Left ventricle myocardium inferior (tissue), 1 donor: ENCODE measurements at regions not wholly inside any gene's neighbourhood (a gene's known extent, or its start where the extent isn't known, plus 50 kb on each side); places are given as distances from the start of the nearest gene placed in this dataset.

Source experiments
- DNase-seq: peaks from one replicate; pipeline ENCODE4 v3.0.0-alpha.2; 2020
- H3K27ac ChIP-seq: fragments of 200-600 bp; replicated peaks from 2 replicates; pipeline ENCODE4 v1.8.0; 2021
- H3K27me3 ChIP-seq: fragments of 200-600 bp; 2 replicates; pipeline ENCODE4 v1.8.0; 2021; ENCODE audit warnings: low read depth
- H3K36me3 ChIP-seq: fragments of 200-600 bp; 2 replicates; pipeline ENCODE4 v1.8.0; 2021
- H3K4me1 ChIP-seq: fragments of 200-600 bp; 2 replicates; pipeline ENCODE4 v1.8.0; 2021
- H3K4me3 ChIP-seq: fragments of 200-600 bp; 2 replicates; pipeline ENCODE4 v1.8.0; 2021; ENCODE audit warnings: mild to moderate bottlenecking, moderate library complexity
- H3K9me3 ChIP-seq: fragments of 200-600 bp; replicated peaks from 2 replicates; pipeline ENCODE4 v1.8.0; 2021
- intact Hi-C: fragments of 100-400 bp; cut with micrococcal nuclease; formaldehyde crosslinking; loops from one replicate; pipeline ENCODE4 v1.11.0; 2022
- TF ChIP-seq, protein P1 (sequence below): fragments of 200-600 bp; IDR thresholded peaks from 2 replicates; pipeline ENCODE4 v1.8.0; 2021; ENCODE audit warnings: antibody characterized with exemption, mild to moderate bottlenecking, borderline replicate concordance
- donor health status: DM: no; HTN: yes; CAD: no; lungs with severe emphysema.

GRCh38 chr9:13744261-13744901 lies 464.9 kb upstream of the MPDZ start:
- no peaks in the 10 kb centered on the region for H3K36me3 ChIP-seq
- intact Hi-C loops = no loop called here
- no peak for DNase-seq
- no peak overlapping the region for H3K4me3 ChIP-seq
- TF ChIP-seq, protein P1, sequence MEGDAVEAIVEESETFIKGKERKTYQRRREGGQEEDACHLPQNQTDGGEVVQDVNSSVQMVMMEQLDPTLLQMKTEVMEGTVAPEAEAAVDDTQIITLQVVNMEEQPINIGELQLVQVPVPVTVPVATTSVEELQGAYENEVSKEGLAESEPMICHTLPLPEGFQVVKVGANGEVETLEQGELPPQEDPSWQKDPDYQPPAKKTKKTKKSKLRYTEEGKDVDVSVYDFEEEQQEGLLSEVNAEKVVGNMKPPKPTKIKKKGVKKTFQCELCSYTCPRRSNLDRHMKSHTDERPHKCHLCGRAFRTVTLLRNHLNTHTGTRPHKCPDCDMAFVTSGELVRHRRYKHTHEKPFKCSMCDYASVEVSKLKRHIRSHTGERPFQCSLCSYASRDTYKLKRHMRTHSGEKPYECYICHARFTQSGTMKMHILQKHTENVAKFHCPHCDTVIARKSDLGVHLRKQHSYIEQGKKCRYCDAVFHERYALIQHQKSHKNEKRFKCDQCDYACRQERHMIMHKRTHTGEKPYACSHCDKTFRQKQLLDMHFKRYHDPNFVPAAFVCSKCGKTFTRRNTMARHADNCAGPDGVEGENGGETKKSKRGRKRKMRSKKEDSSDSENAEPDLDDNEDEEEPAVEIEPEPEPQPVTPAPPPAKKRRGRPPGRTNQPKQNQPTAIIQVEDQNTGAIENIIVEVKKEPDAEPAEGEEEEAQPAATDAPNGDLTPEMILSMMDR = no peak
- H3K27ac ChIP-seq = no peak overlapping the region
- peaks cover 4% of the 10 kb centered on the region for H3K9me3 ChIP-seq
- H3K27me3 ChIP-seq = no peaks in the 10 kb centered on the region
- no peaks in the 10 kb centered on the region for H3K4me1 ChIP-seq

- DNase-seq = no peak
- H3K36me3 ChIP-seq = no peaks in the 10 kb centered on the region
- H3K4me3 ChIP-seq = no peak overlapping the region
- H3K9me3 ChIP-seq = no peaks in the 10 kb centered on the region
- no peak overlapping the region for H3K27ac ChIP-seq
- H3K4me1 ChIP-seq = no peaks in the 10 kb centered on the region
- intact Hi-C loops = no loop called here
- TF ChIP-seq, protein P1 = no peak
- H3K27me3 ChIP-seq = no peaks in the 10 kb centered on the region
Measured at GRCh38 chr9:13737885-13738284, 458.4 kb upstream of the MPDZ start.

DNA sequence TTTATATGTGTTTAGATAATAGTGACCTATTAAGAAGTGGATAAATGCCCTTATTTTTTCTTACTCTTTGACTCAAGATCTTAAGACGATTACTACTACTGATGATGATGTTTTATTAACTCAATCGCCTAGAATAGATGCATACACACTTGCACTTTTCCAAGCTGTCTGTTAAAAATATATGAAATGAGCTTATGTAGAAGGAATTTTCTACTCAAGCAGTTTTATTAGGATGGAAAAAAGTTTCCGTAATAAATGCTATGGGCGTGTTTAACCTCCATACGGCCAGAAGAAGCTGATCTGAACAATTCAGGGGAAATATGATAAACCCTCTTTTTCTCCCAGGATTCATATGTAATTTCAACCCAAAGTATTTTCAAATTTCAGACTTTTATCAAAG lies 455.7 kb upstream of the MPDZ start:
- no peak overlapping the region for H3K4me3 ChIP-seq
- TF ChIP-seq, protein P1 = no peak
- no peak overlapping the region for H3K27ac ChIP-seq
- H3K36me3 ChIP-seq = no peaks in the 10 kb centered on the region
- peaks cover 7% of the 10 kb centered on the region for H3K4me1 ChIP-seq
- DNase-seq = no peak
- H3K27me3 ChIP-seq = no peaks in the 10 kb centered on the region
- no peaks in the 10 kb centered on the region for H3K9me3 ChIP-seq
- intact Hi-C loops = no loop called here

DNA sequence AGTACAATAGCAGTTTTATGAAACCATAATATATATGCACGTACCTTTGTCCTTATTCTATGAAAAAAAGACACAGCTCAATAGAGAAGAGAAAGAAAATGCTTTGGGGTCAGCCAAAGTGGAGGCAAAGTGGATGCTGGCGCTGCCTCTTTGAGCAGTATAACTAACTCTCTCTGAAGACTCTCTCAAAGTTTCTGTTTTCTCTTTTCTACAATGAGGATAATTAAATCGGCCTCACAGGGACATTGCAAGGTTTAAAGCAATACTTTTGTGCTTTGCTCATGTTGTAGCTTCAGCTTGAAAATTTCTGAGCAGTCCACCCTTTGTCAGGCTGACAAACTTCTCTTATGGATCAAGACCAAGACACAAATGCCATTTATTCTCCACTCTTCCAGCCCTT lies 455.1 kb upstream of the MPDZ start:
- Histone ChIP-seq H3K27me3 (no peaks in the 10 kb centered on the region), H3K36me3 (no peaks in the 10 kb centered on the region), H3K4me1 (peaks cover 7% of the 10 kb centered on the region), H3K27ac (no peak overlapping the region), H3K4me3 (no peak overlapping the region), H3K9me3 (no peaks in the 10 kb centered on the region)
- TF ChIP-seq, protein P1 = no peak
- DNase-seq = no peak
- intact Hi-C loops = no loop called here

DNA sequence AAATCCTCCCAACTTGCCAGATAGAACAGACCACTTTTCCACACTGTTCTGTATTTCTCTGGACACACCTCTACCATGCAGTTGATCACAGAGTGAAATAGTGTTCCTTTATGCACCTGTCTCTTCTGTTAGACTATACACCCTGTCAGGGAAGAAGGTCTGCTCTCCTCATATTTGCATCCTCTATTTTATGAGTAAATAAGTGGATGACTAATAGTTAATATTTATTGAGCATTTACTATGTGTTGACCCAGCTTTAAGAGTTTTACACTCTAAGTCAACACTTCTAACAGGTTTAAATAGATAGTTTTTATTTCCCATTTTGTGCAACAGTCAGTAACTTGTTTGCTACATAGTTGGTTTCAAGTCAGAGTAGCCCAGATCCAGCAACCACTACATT lies 452.8 kb upstream of the MPDZ start:
- intact Hi-C loops = no loop called here
- H3K4me3 ChIP-seq = no peak overlapping the region
- H3K27me3 ChIP-seq = no peaks in the 10 kb centered on the region
- DNase-seq = no peak
- peaks cover 25% of the 10 kb centered on the region for H3K4me1 ChIP-seq
- H3K27ac ChIP-seq = no peak overlapping the region
- no peaks in the 10 kb centered on the region for H3K9me3 ChIP-seq
- TF ChIP-seq, protein P1 = no peak
- no peaks in the 10 kb centered on the region for H3K36me3 ChIP-seq

DNA sequence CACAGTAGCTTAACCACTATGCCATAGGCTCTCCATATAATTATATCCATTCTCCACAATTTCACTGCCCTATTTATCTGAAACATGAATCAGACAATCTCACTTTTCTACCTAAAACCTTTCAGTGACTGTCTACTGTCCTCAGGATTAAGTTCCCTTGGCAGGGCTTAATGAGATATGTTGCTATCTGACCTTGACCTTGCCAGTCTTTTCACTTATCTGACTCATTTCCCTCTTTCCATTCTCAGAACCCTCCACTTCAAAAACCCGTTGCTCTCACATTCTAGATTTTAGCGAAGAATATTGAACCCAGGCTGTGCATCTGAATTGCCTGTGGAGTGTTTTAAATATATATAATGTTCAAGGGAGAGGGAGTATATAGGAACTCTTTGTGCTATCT lies 452.1 kb upstream of the MPDZ start:
- no peaks in the 10 kb centered on the region for H3K27me3 ChIP-seq
- H3K4me1 ChIP-seq = peaks cover 25% of the 10 kb centered on the region
- H3K4me3 ChIP-seq = no peak overlapping the region
- no peaks in the 10 kb centered on the region for H3K9me3 ChIP-seq
- intact Hi-C loops = no loop called here
- H3K27ac ChIP-seq = no peak overlapping the region
- DNase-seq = no peak
- H3K36me3 ChIP-seq = no peaks in the 10 kb centered on the region
- TF ChIP-seq, protein P1 = no peak
